Nephron progenitor cell (in vitro differentiated cells): ENCODE measurements at regions not wholly inside any gene's neighbourhood (a gene's known extent, or its start where the extent isn't known, plus 50 kb on each side); places are given as distances from the start of the nearest gene placed in this dataset.

Experiments
- DNase-seq: peaks from one replicate; pipeline ENCODE4 v3.0.0; 2021
- H3K27ac Mint-ChIP-seq: 2 replicates; pipeline ENCODE4 v1.8.0; 2021; ENCODE audit warnings: mild to moderate bottlenecking, moderate library complexity, mixed read lengths
- H3K27me3 Mint-ChIP-seq: 2 replicates; pipeline ENCODE4 v1.8.0; 2021; ENCODE audit warnings: mild to moderate bottlenecking, low read depth, mixed read lengths; ENCODE audit not compliant: poor library complexity
- H3K36me3 Mint-ChIP-seq: 2 replicates; pipeline ENCODE4 v1.8.0; 2021; ENCODE audit warnings: low read depth, mixed read lengths
- H3K4me1 Mint-ChIP-seq: 2 replicates; pipeline ENCODE4 v1.8.0; 2021; ENCODE audit warnings: mixed read lengths
- H3K4me3 Mint-ChIP-seq: 2 replicates; pipeline ENCODE4 v1.8.0; 2021; ENCODE audit warnings: mild to moderate bottlenecking, moderate library complexity, mixed read lengths
- H3K9me3 Mint-ChIP-seq: 2 replicates; pipeline ENCODE4 v1.8.0; 2021; ENCODE audit warnings: mild to moderate bottlenecking, moderate library complexity, mixed read lengths
- TF ChIP-seq, protein P1 (sequence below): fragments of 200-600 bp; sonication (generic); IDR thresholded peaks from 2 replicates; pipeline ENCODE4 v1.5.0; 2021; ENCODE audit warnings: antibody characterized with exemption

DNA sequence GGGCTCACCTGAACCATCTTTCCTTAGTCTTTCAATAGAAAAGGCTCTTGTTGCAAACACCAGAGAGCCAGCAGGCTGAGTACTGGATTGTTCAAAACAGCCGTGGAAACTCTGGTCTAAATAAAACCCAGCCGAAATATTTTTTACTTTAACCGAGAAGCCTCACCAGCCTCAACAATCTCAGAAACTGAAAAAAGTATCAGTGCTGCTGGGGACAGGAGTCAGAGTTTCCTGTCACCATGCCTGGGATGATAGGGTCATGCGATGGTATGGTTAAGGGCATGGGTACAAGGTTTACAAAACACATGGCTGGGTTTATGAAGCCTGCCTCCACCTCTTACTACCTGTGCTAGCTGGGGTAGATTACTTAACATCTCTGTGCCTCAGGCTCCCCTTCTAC is 55.3 kb upstream of the FZD7 start:
- H3K36me3 Mint-ChIP-seq = no peaks in the 10 kb centered on the region
- TF ChIP-seq, protein P1, sequence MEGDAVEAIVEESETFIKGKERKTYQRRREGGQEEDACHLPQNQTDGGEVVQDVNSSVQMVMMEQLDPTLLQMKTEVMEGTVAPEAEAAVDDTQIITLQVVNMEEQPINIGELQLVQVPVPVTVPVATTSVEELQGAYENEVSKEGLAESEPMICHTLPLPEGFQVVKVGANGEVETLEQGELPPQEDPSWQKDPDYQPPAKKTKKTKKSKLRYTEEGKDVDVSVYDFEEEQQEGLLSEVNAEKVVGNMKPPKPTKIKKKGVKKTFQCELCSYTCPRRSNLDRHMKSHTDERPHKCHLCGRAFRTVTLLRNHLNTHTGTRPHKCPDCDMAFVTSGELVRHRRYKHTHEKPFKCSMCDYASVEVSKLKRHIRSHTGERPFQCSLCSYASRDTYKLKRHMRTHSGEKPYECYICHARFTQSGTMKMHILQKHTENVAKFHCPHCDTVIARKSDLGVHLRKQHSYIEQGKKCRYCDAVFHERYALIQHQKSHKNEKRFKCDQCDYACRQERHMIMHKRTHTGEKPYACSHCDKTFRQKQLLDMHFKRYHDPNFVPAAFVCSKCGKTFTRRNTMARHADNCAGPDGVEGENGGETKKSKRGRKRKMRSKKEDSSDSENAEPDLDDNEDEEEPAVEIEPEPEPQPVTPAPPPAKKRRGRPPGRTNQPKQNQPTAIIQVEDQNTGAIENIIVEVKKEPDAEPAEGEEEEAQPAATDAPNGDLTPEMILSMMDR = no peak
- H3K4me1 Mint-ChIP-seq = peaks cover 88% of the 10 kb centered on the region
- H3K9me3 Mint-ChIP-seq = no peaks in the 10 kb centered on the region
- peaks cover 2% of the 10 kb centered on the region for H3K27me3 Mint-ChIP-seq
- no peak overlapping the region for H3K27ac Mint-ChIP-seq
- DNase-seq = no peak
- no peak overlapping the region for H3K4me3 Mint-ChIP-seq

GRCh38 chr2:201978986-201979385 is 54.7 kb upstream of the FZD7 start:
- Mint-ChIP-seq H3K9me3 (no peaks in the 10 kb centered on the region), H3K27ac (no peak overlapping the region), H3K4me1 (peaks cover 92% of the 10 kb centered on the region), H3K36me3 (no peaks in the 10 kb centered on the region), H3K27me3 (peaks cover 2% of the 10 kb centered on the region), H3K4me3 (no peak overlapping the region)
- DNase-seq = no peak
- TF ChIP-seq, protein P1 = no peak

- TF ChIP-seq, protein P1 = no peak
- no peaks in the 10 kb centered on the region for H3K27me3 Mint-ChIP-seq
- no peak overlapping the region for H3K4me3 Mint-ChIP-seq
- DNase-seq = no peak
- no peaks in the 10 kb centered on the region for H3K9me3 Mint-ChIP-seq
- H3K4me1 Mint-ChIP-seq = peaks cover 92% of the 10 kb centered on the region
- H3K27ac Mint-ChIP-seq = no peak overlapping the region
- no peaks in the 10 kb centered on the region for H3K36me3 Mint-ChIP-seq
Observed at GRCh38 chr2:201980389-201980821, 53.2 kb upstream of the FZD7 start.

DNA sequence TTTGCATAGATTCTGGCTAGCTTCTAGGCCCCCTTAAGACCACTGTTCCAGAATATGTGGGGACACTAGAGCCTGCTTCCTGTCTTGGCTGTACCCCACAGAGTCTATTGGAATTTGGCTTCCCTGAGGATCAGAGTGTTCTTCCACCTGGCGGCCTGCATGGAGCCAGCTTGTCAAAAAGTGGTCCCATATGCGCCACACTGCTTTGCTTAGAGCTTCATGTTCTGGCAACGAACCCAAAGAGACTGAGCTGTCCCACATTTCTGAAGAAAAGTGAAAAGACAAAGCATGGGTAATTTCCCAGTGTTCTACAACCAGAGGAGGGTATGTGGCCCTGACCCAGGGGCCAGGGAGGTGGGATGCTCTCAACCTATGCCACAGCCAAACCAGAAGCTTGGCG is 52.7 kb upstream of the FZD7 start:
- Mint-ChIP-seq H3K9me3 (no peaks in the 10 kb centered on the region), H3K4me1 (peaks cover 92% of the 10 kb centered on the region), H3K36me3 (no peaks in the 10 kb centered on the region), H3K27ac (no peak overlapping the region), H3K27me3 (no peaks in the 10 kb centered on the region), H3K4me3 (no peak overlapping the region)
- no peak for DNase-seq
- TF ChIP-seq, protein P1 = no peak

DNA sequence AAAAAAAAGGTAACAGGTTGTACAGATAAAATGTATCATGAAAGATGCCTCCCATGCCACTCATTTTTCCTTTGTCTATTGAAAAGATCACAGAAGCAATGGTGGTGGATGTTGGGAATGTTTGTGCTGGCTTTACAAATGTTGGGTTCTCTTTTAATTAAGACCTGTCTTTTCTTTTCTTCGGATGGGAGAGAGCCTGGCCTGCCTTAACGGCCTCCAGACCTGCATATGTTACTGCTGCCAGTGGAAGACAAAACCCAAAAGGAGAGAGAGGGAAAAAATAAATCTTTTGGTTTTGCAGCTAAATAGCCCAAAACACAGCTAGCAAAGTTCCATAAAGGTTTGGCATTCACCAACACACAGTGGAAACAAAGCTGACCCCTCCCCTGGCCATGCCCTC is 50.5 kb upstream of the FZD7 start:
- TF ChIP-seq, protein P1 = no peak
- no peak for DNase-seq
- Mint-ChIP-seq H3K36me3 (no peaks in the 10 kb centered on the region), H3K9me3 (no peaks in the 10 kb centered on the region), H3K27me3 (no peaks in the 10 kb centered on the region), H3K4me3 (no peak overlapping the region), H3K4me1 (peaks cover 80% of the 10 kb centered on the region), H3K27ac (peak overlapping the region; percentile 96)

- TF ChIP-seq, protein P1 = no peak
- H3K4me1 Mint-ChIP-seq = peaks cover 74% of the 10 kb centered on the region
- DNase-seq = no peak
- no peaks in the 10 kb centered on the region for H3K36me3 Mint-ChIP-seq
- peak overlapping the region; percentile 96 for H3K27ac Mint-ChIP-seq
- H3K9me3 Mint-ChIP-seq = no peaks in the 10 kb centered on the region
- no peak overlapping the region for H3K4me3 Mint-ChIP-seq
- H3K27me3 Mint-ChIP-seq = no peaks in the 10 kb centered on the region
Observed at GRCh38 chr2:201983800-201984199, 49.9 kb upstream of the FZD7 start.
